HFFc6 (cell line): ENCODE measurements at regions not wholly inside any gene's neighbourhood (a gene's known extent, or its start where the extent isn't known, plus 50 kb on each side); places are given as distances from the start of the nearest gene placed in this dataset.
"Not testable (repeated sequence)": the region's sequence is repeated elsewhere in the genome, so short reads cannot be mapped to it uniquely, and the experiment has no call there.

Experiments
- DNase-seq: peaks from one replicate; pipeline ENCODE4 v3.0.0-alpha.2; 2018
- H3K27ac Mint-ChIP-seq: 2 replicates; pipeline ENCODE4 v1.8.0; 2020; ENCODE audit warnings: mild to moderate bottlenecking, mixed read lengths
- H3K27me3 Mint-ChIP-seq: 2 replicates; pipeline ENCODE4 v1.8.0; 2021; ENCODE audit warnings: mild to moderate bottlenecking, moderate library complexity, mixed read lengths; ENCODE audit not compliant: insufficient read depth
- H3K36me3 Mint-ChIP-seq: 2 replicates; pipeline ENCODE4 v1.8.0; 2021; ENCODE audit warnings: low read depth, mixed read lengths
- H3K4me1 Mint-ChIP-seq: 2 replicates; pipeline ENCODE4 v1.8.0; 2020; ENCODE audit warnings: low read depth, mixed read lengths
- H3K4me3 Mint-ChIP-seq: 2 replicates; pipeline ENCODE4 v1.8.0; 2020; ENCODE audit warnings: mild to moderate bottlenecking, moderate library complexity, mixed read lengths
- H3K9me3 Mint-ChIP-seq: 2 replicates; pipeline ENCODE4 v1.8.0; 2020; ENCODE audit warnings: mild to moderate bottlenecking, mixed read lengths
- CTCF ChIP-seq: fragments of 200-600 bp; sonication (generic); IDR thresholded peaks from 2 replicates; pipeline ENCODE4 v1.5.0; 2021; ENCODE audit warnings: antibody characterized with exemption, mild to moderate bottlenecking

DNA sequence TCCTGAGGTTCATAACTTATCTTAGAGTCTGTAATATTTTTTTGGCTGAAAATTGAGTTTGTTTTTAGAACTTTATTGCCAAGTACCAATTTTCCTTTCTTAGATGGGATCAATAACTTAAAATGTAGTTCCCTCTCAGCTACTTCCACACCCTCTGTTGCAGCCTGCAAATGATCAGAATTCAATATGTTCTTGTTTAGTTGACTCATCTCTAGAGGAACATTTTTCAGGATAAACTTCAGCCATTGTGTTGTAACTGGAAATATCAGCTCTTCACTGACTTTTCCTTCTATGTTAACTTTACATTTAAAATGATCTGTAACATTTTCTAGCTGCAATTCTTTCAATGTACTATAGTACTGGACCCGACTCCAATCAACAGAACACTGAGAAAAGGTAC is 115.7 kb downstream of the ESM1 start:
- H3K9me3 Mint-ChIP-seq, result no peaks in the 10 kb centered on the region
- no peak for TF ChIP-seq CTCF
- H3K36me3 Mint-ChIP-seq, result no peaks in the 10 kb centered on the region
- no peak overlapping the region for H3K4me3 Mint-ChIP-seq
- no peak for DNase-seq
- H3K4me1 Mint-ChIP-seq, result peaks cover 17% of the 10 kb centered on the region
- H3K27me3 Mint-ChIP-seq, result peaks cover 4% of the 10 kb centered on the region
- no peak overlapping the region for H3K27ac Mint-ChIP-seq

GRCh38 chr5:54868511-54869483 is 116.6 kb downstream of the ESM1 start:
- TF ChIP-seq CTCF, result no peak
- no peak overlapping the region for H3K4me3 Mint-ChIP-seq
- peaks cover 12% of the 10 kb centered on the region for H3K4me1 Mint-ChIP-seq
- H3K36me3 Mint-ChIP-seq, result no peaks in the 10 kb centered on the region
- peaks cover 1% of the 10 kb centered on the region; the same call in 1 of the 2 replicates for H3K27me3 Mint-ChIP-seq
- H3K9me3 Mint-ChIP-seq, result no peaks in the 10 kb centered on the region
- no peak for DNase-seq
- no peak overlapping the region for H3K27ac Mint-ChIP-seq

DNA sequence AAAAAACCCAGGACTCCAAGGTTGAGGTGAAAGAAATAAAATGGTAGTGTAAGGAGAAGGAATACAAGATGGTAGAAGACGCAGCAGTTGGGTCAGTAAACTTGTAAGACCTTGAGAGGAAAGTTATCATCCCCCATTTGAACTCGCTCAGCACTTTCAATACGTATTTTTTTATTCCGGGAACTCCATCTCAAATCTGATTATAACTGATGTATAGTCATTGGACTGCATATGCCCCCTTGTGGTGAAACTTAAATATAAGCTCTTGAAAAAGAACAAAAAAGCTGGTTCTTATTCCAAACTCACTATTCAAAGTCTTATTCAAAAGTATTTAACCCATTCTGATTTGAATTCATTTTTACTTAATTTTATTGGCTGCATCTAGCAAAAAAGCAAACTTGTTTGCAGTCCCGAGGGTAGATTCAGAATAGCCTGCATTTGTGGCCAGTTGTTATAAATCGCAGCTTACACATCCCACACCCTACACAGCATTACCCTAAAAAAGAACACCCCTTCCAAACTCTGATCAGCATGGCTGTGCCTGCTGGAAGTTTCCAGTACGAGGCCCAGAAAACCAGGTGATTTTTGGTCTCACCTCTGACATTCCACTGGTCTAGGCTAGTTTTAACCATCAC is 118.0 kb downstream of the ESM1 start:
- no peaks in the 10 kb centered on the region for H3K36me3 Mint-ChIP-seq
- DNase-seq, result peak; percentile 62

DNA sequence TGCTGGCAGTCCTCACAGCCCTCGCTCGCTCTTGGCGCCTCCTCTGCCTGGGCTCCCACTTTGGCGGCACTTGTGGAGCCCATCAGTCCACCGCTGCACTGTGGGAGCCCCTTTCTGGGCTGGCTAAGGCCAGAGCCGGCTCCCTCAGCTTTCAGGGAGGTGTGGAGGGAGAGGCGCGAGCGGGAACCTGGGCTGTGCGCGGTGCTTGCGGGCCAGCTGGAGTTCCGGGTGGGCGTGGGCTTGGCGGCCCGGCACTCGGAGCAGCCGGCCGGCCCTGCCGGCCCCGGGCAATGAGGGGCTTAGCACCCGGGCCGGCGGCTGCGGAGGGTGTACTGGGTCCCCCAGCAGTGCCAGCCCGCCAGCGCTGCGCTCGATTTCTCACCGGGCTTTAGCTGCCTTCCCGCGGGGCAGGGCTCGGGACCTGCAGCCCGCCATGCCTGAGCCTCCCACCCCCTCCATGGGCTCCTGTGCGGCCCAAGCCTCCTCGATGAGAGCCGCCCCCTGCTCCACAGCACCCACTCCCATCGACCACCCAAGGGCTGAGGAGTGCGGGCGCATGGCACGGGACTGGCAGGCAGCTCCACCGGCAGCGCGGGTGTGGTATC is 120.4 kb downstream of the ESM1 start:
- H3K4me1 Mint-ChIP-seq, result peaks cover 38% of the 10 kb centered on the region
- not testable (repeated sequence) for DNase-seq, H3K9me3 Mint-ChIP-seq, H3K4me3 Mint-ChIP-seq, H3K27ac Mint-ChIP-seq, H3K27me3 Mint-ChIP-seq, H3K36me3 Mint-ChIP-seq

More for the DNA sequence above, 118.0 kb downstream of the ESM1 start:
- Mint-ChIP-seq H3K4me3 (peak overlapping the region; percentile 71), H3K4me1 (peaks cover 16% of the 10 kb centered on the region), H3K27me3 (peaks cover 3% of the 10 kb centered on the region), H3K9me3 (no peaks in the 10 kb centered on the region), H3K27ac (no peak overlapping the region)
- TF ChIP-seq CTCF, result peak; percentile 92

DNA sequence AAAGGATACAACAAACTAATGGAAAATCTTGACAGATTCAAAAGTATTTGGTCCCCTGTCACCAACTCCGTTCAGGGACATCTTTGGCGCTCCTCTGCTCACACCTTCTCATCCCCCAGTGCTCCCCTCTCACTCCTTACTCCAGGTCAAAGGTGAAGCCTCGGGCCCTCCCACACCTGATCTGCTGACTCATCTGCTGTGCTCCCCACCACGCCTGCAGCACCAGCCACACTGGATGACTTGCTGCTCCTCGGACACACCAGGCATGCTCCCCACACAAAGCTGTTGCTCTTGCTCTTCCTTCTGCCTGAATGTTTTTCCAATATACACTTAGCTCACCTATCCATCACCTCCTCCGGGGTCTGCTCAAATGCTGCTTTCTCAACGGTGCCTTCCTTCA is 123.4 kb downstream of the ESM1 start:
- peaks cover 29% of the 10 kb centered on the region for H3K4me1 Mint-ChIP-seq
- peak overlapping the region; percentile 9 for H3K4me3 Mint-ChIP-seq
- peaks cover 30% of the 10 kb centered on the region for H3K9me3 Mint-ChIP-seq
- H3K27me3 Mint-ChIP-seq, result peaks cover 1% of the 10 kb centered on the region
- TF ChIP-seq CTCF, result no peak
- peaks cover 25% of the 10 kb centered on the region for H3K36me3 Mint-ChIP-seq
- H3K27ac Mint-ChIP-seq, result peak overlapping the region; percentile 20; the same call in 1 of the 2 replicates
- no peak for DNase-seq
